HepG2 (cell line): ENCODE measurements at regions not wholly inside any gene's neighbourhood (a gene's known extent, or its start where the extent isn't known, plus 50 kb on each side); places are given as distances from the start of the nearest gene placed in this dataset.

Source experiments
- ATAC-seq: fragments of 200-7000 bp; cut with Tn5 transposase; 3 replicates; pipeline ENCODE4 v1.9.1; 2020; ENCODE audit warnings: mild to moderate bottlenecking, moderate library complexity
- BruUV-seq: library from RNA; stranded (reverse); fragments of 400-500 nt; replicated peaks from 2 replicates; lab custom pipeline; 2021; lab: Mats Ljungman, UMichigan
- CTCF ChIA-PET: fragments of 300-600 bp; formaldehyde crosslinking; extraction: SDS; loops from one replicate; lab custom pipeline; 2021; ENCODE audit warnings: low total read pairs, inconsistent platforms, low intra/inter-chr PET ratio; lab: Yijun Ruan, JAX
- POLR2A ChIA-PET: fragments of 350-600 bp; sonication (Branson Sonifier 250); formaldehyde crosslinking; loops from one replicate; lab custom pipeline; 2020; ENCODE audit warnings: antibody characterized with exemption, inconsistent platforms; lab: Yijun Ruan, JAX
- DNase-seq: peaks from one replicate; pipeline ENCODE4 v3.0.0-alpha.2; 2015; ENCODE audit warnings: low spot score
- FAIRE-seq: peaks from 3 replicates; lab custom pipeline; 2011; peaks lifted over from hg19 to GRCh38; lab: Jason Lieb, UNC
- H2AFZ ChIP-seq: one replicate; pipeline ENCODE4 v1.6.1; 2011; ENCODE audit warnings: low read length, inconsistent platforms
- H3K27ac ChIP-seq: fragments of 300-600 bp; 3 replicates; pipeline ENCODE4 v1.8.0; 2011; ENCODE audit warnings: mixed run types, mild to moderate bottlenecking, mixed read lengths, low read length, inconsistent platforms; ENCODE audit not compliant: insufficient read depth; ENCODE audit errors: extremely low read length
- H3K27me3 ChIP-seq, 2 experiments: fragments of 200-600 bp in 1 of 2; 2 replicates in 1 of 2; 3 replicates in 1 of 2; pipeline versions ENCODE4 v1.6.0 to v1.8.0; 2011; ENCODE audit warnings: low read length in 2 of 2, mild to moderate bottlenecking in 2 of 2, moderate library complexity in 2 of 2, inconsistent platforms in 1 of 2; ENCODE audit not compliant: insufficient read depth in 2 of 2, control insufficient read depth in 1 of 2
- H3K36me3 ChIP-seq, 2 experiments: fragments of 200-600 bp in 1 of 2; replicated peaks in 1 of 2; 2 replicates in 1 of 2; 3 replicates in 1 of 2; pipeline versions ENCODE4 v1.5.1 to v1.8.0; 2011; ENCODE audit warnings: low read length in 2 of 2, inconsistent platforms in 1 of 2; ENCODE audit not compliant: insufficient read depth in 2 of 2, control insufficient read depth in 1 of 2
- H3K4me1 ChIP-seq: 2 replicates; pipeline ENCODE4 v1.5.1; 2012; ENCODE audit warnings: low read length, inconsistent platforms; ENCODE audit not compliant: insufficient read depth
- H3K4me2 ChIP-seq: 2 replicates; pipeline ENCODE4 v1.6.0; 2011; ENCODE audit warnings: low read depth, low read length, inconsistent platforms
- H3K4me3 ChIP-seq, 3 experiments: fragments of 200-600 bp in 1 of 3; sonication (generic), shearing (Covaris generic) in 1 of 3; replicated peaks in 1 of 3; 2 replicates each; pipeline ENCODE4 v1.5.1; 2011 to 2016; ENCODE audit warnings: low read length in 3 of 3, inconsistent platforms in 2 of 3, low read depth in 2 of 3, mild to moderate bottlenecking in 2 of 3, control low read depth in 1 of 3, mixed read lengths in 1 of 3; ENCODE audit not compliant: insufficient read depth in 1 of 3
- H3K79me2 ChIP-seq: one replicate; pipeline ENCODE4 v1.6.1; 2011; ENCODE audit warnings: low read length, inconsistent platforms; ENCODE audit not compliant: insufficient read depth
- H3K9ac ChIP-seq: 2 replicates; pipeline ENCODE4 v1.6.0; 2011; ENCODE audit warnings: mild to moderate bottlenecking, low read depth, low read length, inconsistent platforms; ENCODE audit not compliant: insufficient read depth
- H3K9me3 ChIP-seq: 2 replicates; pipeline ENCODE4 v1.5.1; 2012; ENCODE audit warnings: mild to moderate bottlenecking, low read length
- H4K20me1 ChIP-seq: 2 replicates; pipeline ENCODE4 v1.6.0; 2011; ENCODE audit warnings: inconsistent platforms, mild to moderate bottlenecking, low read length, moderate library complexity; ENCODE audit not compliant: insufficient read depth
- DPF2 ChIP-seq: sonication (generic); formaldehyde crosslinking; IDR thresholded peaks from 2 replicates; pipeline ENCODE4 v1.4.0; 2020; ENCODE audit warnings: mild to moderate bottlenecking, low read depth, missing genetic modification reagents, borderline replicate concordance
- ELF4 ChIP-seq: sonication (generic); formaldehyde crosslinking; IDR thresholded peaks from 2 replicates; pipeline ENCODE4 v1.5.0; 2020; ENCODE audit warnings: missing genetic modification reagents, mild to moderate bottlenecking, moderate library complexity, borderline replicate concordance
- HMGXB3 ChIP-seq: sonication (generic); formaldehyde crosslinking; IDR thresholded peaks from 2 replicates; pipeline ENCODE4 v1.4.0; 2020; ENCODE audit warnings: missing genetic modification reagents, borderline replicate concordance
- HMGXB4 ChIP-seq, 2 experiments: sonication (generic) in 1 of 2; formaldehyde crosslinking in 1 of 2; IDR thresholded peaks; 2 replicates each; pipeline versions ENCODE4 v1.4.0 to v1.6.1; 2018 to 2020; ENCODE audit warnings: missing genetic modification reagents in 2 of 2, borderline replicate concordance in 1 of 2, low read depth in 1 of 2, mild to moderate bottlenecking in 1 of 2, missing biosample characterization in 1 of 2
- KLF16 ChIP-seq, 2 experiments: sonication (generic) in 1 of 2; formaldehyde crosslinking in 1 of 2; IDR thresholded peaks; 2 replicates each; pipeline versions ENCODE4 v1.6.1 to v1.8.0; 2016 to 2023; ENCODE audit warnings: missing genetic modification reagents in 2 of 2, missing compliant biosample characterization in 1 of 2
- NCOA1 ChIP-seq: sonication (generic); formaldehyde crosslinking; IDR thresholded peaks from 2 replicates; pipeline ENCODE4 v1.9.0; 2021; ENCODE audit warnings: missing genetic modification reagents
- RFXANK ChIP-seq: IDR thresholded peaks from 2 replicates; pipeline ENCODE4 v1.6.1; 2016
- STAG1 ChIP-seq: sonication (generic); formaldehyde crosslinking; IDR thresholded peaks from 2 replicates; pipeline ENCODE4 v1.4.0; 2020; ENCODE audit warnings: missing genetic modification reagents
- THAP7 ChIP-seq: sonication (generic); formaldehyde crosslinking; IDR thresholded peaks from 2 replicates; pipeline ENCODE4 v1.8.1; 2023; ENCODE audit warnings: mild to moderate bottlenecking, missing genetic modification reagents
- ZEB1 ChIP-seq: IDR thresholded peaks from 2 replicates; pipeline ENCODE4 v1.6.1; 2012; ENCODE audit warnings: mild to moderate bottlenecking, low read depth, inconsistent platforms; ENCODE audit not compliant: insufficient replicate concordance
- ZNF563 ChIP-seq: sonication (generic); formaldehyde crosslinking; IDR thresholded peaks from 2 replicates; pipeline ENCODE4 v1.8.0; 2022; ENCODE audit warnings: mild to moderate bottlenecking, moderate library complexity, missing genetic modification reagents
- ZNF598 ChIP-seq: sonication (generic); formaldehyde crosslinking; IDR thresholded peaks from 2 replicates; pipeline ENCODE4 v1.5.1; 2020; ENCODE audit warnings: mild to moderate bottlenecking, missing genetic modification reagents, borderline replicate concordance
- ZNF619 ChIP-seq: sonication (generic); formaldehyde crosslinking; IDR thresholded peaks from 2 replicates; pipeline ENCODE4 v1.4.0; 2020; ENCODE audit warnings: mild to moderate bottlenecking, missing genetic modification reagents
- ZNF775 ChIP-seq: sonication (generic); formaldehyde crosslinking; IDR thresholded peaks from 2 replicates; pipeline ENCODE4 v1.4.0; 2020; ENCODE audit warnings: missing genetic modification reagents, mild to moderate bottlenecking, moderate library complexity, borderline replicate concordance
- whole genome bisulfite sequencing: methylation state at CpG from one replicate; pipeline ENCODE4 v1.1.6; 2017; ENCODE audit warnings: low lambda C conversion rate; 5-methylcytosine and 5-hydroxymethylcytosine counted together
- in situ Hi-C: cut with HindIII; loops from 2 replicates; pipeline ENCODE4 v1.10.0; 2017; ENCODE audit warnings: low pct_unique_long_range_greater_than_20kb; ENCODE audit not compliant: extremely low pct_ligation_motif_present
- intact Hi-C: fragments of 100-400 bp; cut with micrococcal nuclease; formaldehyde crosslinking; loops from one replicate; pipeline ENCODE4 v1.10.0; 2022; ENCODE audit not compliant: unreplicated experiment

- Histone ChIP-seq H3K36me3 (no peaks in the 10 kb centered on the region), H3K9ac (no peak overlapping the region), H3K9me3 (peaks cover 30% of the 10 kb centered on the region), H4K20me1 (no peaks in the 10 kb centered on the region), H3K4me2 (no peak overlapping the region), H2AFZ (no peak overlapping the region), H3K4me3 (no peak overlapping the region), H3K4me1 (peaks cover 7% of the 10 kb centered on the region; the same call in 1 of the 2 replicates), H3K27ac (no peak overlapping the region), H3K27me3 (no peaks in the 10 kb centered on the region), H3K79me2 (no peaks in the 10 kb centered on the region)
- FAIRE-seq (no peak), DNase-seq (no peak), ATAC-seq (no peak)
- CTCF ChIA-PET, result no interaction called here
- 12% methylated on average over 3 of the region's 3 CpGs for WGBS
- in situ Hi-C loops (no loop called here), intact Hi-C loops (no loop called here)
- no TSS peak for BruUV-seq
- POLR2A ChIA-PET, result no interaction called here
- no peak for TF ChIP-seq ZNF619 (CRISPR knock-in tag)
- TF ChIP-seq THAP7 (CRISPR knock-in tag), result no peak
- no peak for TF ChIP-seq HMGXB4 (CRISPR knock-in tag; IDR thresholded peaks at IDR 0.05; ENCODE audit: borderline replicate concordance in 1 of 2, low read depth in 1 of 2)
- TF ChIP-seq STAG1 (CRISPR knock-in tag), result no peak
- TF ChIP-seq RFXANK (CRISPR knock-in tag), result no peak
- TF ChIP-seq ZEB1, result no peak
- TF ChIP-seq ZNF598 (CRISPR knock-in tag), result no peak
- no peak for TF ChIP-seq KLF16 (CRISPR knock-in tag; IDR thresholded peaks at IDR 0.05)
- no peak for TF ChIP-seq ZNF775
- TF ChIP-seq ZNF563 (CRISPR knock-in tag), result no peak
- TF ChIP-seq HMGXB3 (CRISPR knock-in tag), result no peak
- no peak for TF ChIP-seq ELF4 (CRISPR knock-in tag)
- no peak for TF ChIP-seq NCOA1
- TF ChIP-seq DPF2 (CRISPR knock-in tag), result no peak
Measured at GRCh38 chr16:7912132-7912531, 579.5 kb downstream of the RBFOX1 start.
